GM19043 (cell line): ENCODE measurements at regions not wholly inside any gene's neighbourhood (a gene's known extent, or its start where the extent isn't known, plus 50 kb on each side); places are given as distances from the start of the nearest gene placed in this dataset.

Experiments used
- ATAC-seq: cut with Tn5 transposase; IDR thresholded peaks from one replicate; pipeline ENCODE4 v1.9.1; 2021; ENCODE audit warnings: low read depth; ENCODE audit not compliant: unreplicated experiment

- ATAC-seq, result peak; percentile 91
Measured at GRCh38 chr3:156760333-156760732, 65.8 kb upstream of the LEKR1 start.

DNA sequence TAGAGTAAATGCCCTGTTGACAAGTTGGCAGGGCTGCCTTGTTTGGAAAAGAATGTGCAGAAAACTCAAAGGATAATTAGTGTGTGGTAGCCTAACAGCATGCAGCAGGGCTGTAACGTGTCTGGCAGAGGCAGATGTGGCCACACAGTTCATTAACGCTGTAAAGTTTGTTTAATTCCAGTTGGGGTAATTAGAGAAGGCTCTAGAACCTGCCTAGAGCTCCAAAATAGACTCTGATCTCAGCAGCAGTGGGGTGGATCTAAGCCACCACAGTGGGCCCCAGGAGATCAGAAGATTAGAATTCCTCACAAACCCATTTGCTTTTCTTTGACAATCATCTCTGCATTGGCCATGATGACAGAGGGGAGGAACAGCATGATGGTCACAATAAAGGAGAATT lies 65.1 kb upstream of the LEKR1 start:
- ATAC-seq, result peak; percentile 6

- ATAC-seq, result no peak
Measured at GRCh38 chr3:156761713-156762451, 64.3 kb upstream of the LEKR1 start.

DNA sequence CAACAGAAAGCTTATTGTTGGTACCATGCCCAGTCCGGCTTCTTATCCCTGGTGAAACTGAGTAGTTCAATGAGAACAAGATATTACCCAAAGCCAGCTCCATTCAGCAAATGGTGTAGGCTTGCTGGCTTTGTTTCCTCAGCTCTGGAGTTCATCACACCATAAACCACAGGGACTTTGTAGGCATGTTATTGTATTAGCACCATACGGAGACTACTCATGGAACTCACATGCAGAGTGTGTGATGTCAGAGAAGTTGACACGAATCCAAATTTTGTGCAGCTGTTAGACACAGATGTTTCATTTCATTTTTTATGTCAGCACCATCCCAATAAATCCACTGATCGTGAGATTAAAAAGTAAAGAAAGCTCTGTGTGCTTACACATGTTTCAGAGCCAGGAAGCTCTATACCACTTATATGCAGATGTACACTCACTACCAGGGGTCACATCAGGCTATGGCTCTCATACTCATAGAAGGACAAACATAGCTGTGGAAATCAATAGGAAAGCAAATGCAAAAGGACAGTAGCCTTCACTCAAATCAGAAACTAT lies 63.4 kb upstream of the LEKR1 start:
- no peak for ATAC-seq

- no peak for ATAC-seq
Measured at GRCh38 chr3:156763386-156763785, 62.8 kb upstream of the LEKR1 start.

- no peak for ATAC-seq
Measured at GRCh38 chr3:156763931-156764720, 62.0 kb upstream of the LEKR1 start.

GRCh38 chr3:156764751-156765150 lies 61.4 kb upstream of the LEKR1 start:
- no peak for ATAC-seq

DNA sequence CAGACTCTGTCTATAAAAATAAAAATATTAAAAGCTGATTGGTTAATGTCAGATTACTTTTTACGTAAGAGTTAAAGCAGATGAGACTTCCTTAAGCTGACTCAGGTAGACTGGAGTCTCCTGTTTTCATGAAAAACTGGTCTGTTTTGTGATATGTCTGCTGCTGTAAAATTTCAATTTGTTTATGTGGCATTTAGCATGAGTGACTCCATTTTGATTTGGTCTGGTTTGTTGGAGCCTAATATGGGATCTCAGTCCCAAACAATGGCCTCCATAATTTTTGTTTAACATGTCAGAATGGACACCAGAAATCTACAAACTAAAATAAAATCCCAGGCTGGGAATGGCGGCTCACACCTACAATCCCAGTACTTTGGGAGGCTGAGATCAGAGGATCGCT lies 57.8 kb upstream of the LEKR1 start:
- ATAC-seq, result no peak

GRCh38 chr3:156769721-156770654 lies 56.2 kb upstream of the LEKR1 start:
- no peak for ATAC-seq

DNA sequence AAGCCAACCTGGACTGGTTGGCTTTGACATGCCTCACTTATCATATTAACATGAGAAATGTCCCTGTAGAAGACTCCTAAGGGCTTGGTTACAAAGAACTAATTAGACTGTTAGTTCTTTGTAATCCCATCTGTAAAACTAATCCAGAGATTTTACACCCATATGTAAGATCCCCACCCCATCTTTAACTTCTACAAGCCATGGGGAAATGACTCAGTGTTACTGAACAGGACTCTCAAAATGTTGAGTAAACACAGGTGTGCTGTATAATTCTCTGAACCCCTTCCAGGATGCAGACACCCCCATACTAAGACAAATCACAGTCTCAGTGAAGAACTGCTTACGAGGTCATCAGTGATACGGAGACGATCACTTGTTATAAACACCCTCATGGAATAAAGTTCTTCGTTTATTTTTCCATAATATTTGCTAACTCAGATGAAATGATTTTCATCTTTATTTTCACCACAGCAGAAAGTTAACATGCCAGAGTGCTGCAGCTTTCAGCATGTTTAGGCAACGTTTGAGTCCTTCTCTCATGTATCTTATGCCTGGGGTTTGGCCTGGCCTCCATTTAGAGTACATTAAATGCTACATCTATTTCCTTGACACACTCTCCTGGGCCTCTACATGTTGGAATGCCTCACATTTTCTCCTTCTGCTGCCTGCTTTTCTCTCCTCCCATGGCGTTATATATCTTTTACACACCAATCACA lies 55.3 kb upstream of the LEKR1 start:
- no peak for ATAC-seq

DNA sequence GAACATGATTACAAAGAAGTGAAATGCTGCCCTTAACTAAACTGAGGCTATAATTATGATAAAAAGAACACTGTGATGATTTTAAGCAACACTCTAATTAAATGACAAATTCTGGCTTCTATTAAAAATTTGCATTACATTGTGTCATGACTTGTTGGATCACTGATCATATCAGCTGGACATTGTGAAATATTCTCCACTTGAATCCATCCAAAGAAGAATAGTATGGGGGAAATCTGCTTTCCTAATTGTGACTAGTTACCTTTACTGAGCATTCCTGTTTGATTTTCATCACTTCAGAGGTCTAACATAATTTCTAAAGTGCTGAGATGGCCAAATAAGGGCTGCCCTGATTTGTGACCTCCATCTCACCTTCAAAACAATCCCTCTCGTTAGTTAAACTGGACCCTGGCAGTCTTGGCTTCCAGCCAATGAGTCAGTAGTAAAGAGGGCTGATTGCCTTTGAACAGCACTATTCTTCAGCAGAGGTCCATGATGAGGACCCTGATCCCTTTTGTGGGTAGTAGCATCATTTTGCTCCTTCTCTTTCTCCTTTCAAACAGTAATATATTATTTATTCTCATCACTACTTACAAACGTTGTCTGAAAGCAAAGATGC lies 53.5 kb upstream of the LEKR1 start:
- ATAC-seq, result no peak

DNA sequence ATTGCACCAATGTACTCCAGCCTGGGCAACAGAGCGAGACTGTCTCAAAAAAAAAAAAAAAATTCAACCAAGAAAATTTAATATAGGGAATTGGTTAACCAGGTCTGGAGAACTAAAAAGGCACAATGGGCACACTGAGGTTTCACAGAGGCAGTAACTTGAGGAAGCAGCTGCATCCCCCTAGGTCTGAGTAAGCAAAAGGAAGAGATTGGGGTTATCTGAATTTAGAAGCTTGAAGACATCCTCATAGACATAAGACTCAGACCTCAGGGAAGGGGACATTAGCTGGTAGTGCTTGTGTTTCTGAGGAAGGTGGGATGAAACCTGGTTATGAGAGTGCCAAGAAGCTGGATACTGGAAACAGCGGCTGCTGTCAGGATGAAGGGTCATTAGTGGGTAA lies 50.1 kb upstream of the LEKR1 start:
- ATAC-seq, result no peak
